Adrenal gland (tissue), 9 donors: ENCODE measurements at regions not wholly inside any gene's neighbourhood (a gene's known extent, or its start where the extent isn't known, plus 50 kb on each side); places are given as distances from the start of the nearest gene placed in this dataset.

Experiments
- DNase-seq, 7 donors: peaks; one replicate each; pipeline ENCODE4 v3.0.0-alpha.2; 2019 to 2020
- H3K27ac ChIP-seq, 5 donors: fragments of 200-600 bp; sonication (generic) in 4 of 5; 1 replicate in 3 of 5; 2 replicates in 2 of 5; pipeline versions ENCODE4 v1.5.1 to v1.8.0; 2016 to 2020; ENCODE audit warnings: mild to moderate bottlenecking in 1 of 5
- H3K27me3 ChIP-seq: fragments of 200-600 bp; 2 replicates; pipeline ENCODE4 v1.8.0; 2021
- H3K36me3 ChIP-seq, 2 donors: fragments of 200-600 bp; replicated peaks in 1 of 2; 1 replicate in 1 of 2; 2 replicates in 1 of 2; pipeline versions ENCODE4 v1.5.1 to v1.8.0; 2018 to 2022
- H3K4me1 ChIP-seq, 2 donors: fragments of 200-600 bp; replicated peaks in 1 of 2; 1 replicate in 1 of 2; 2 replicates in 1 of 2; pipeline versions ENCODE4 v1.5.1 to v1.8.0; 2018 to 2021
- H3K4me3 ChIP-seq, 4 donors: fragments of 200-600 bp; sonication (generic) in 3 of 4; one replicate each; pipeline ENCODE4 v1.5.1; 2016 to 2018
- H3K9me3 ChIP-seq, 3 donors: fragments of 200-600 bp; sonication (generic) in 1 of 3; replicated peaks in 1 of 3; 1 replicate in 2 of 3; 2 replicates in 1 of 3; pipeline versions ENCODE4 v1.5.1 to v1.8.0; 2016 to 2021
- POLR2A ChIP-seq, 2 donors: fragments of 450-650 bp; IDR thresholded peaks; one replicate each; pipeline ENCODE4 v1.6.1; 2017; ENCODE audit warnings: antibody characterized with exemption in 2 of 2, mild to moderate bottlenecking in 2 of 2, moderate library complexity in 1 of 2
- whole genome bisulfite sequencing, 4 donors: extraction: QIAGEN DNeasy Blood & Tissue Kit in 2 of 4; methylation state at CpG; one replicate each; pipeline versions ENCODE4 v1.1.5 to v1.1.7; 2013 to 2017; 5-methylcytosine and 5-hydroxymethylcytosine counted together
- intact Hi-C, 2 donors: fragments of 100-400 bp; cut with DNase I; formaldehyde crosslinking; loops; one replicate each; pipeline versions ENCODE4 v1.14.1 to v1.15.0; 2022 to 2023
- TF ChIP-seq, protein P1 (sequence below), 6 experiments: fragments of 450-650 bp in 4 of 6; fragments of 200-600 bp in 2 of 6; sonication (generic) in 1 of 6; IDR thresholded peaks; 1 replicate in 5 of 6; 2 replicates in 1 of 6; pipeline versions ENCODE4 v1.5.1 to v1.8.0; 2016 to 2021; ENCODE audit warnings: antibody characterized with exemption in 6 of 6, mild to moderate bottlenecking in 2 of 6, moderate library complexity in 1 of 6
- donor health status: healthy with polysubstance abuse.
- donor health status: Bipolar disorder and iron deficiency.
- donor health status: DM: yes; HTN: yes; CAD: no.
- donor health status: DM: no; HTN: no; CAD: no.
- donor health status: DM: no; HTN: no; CAD: no.

DNA sequence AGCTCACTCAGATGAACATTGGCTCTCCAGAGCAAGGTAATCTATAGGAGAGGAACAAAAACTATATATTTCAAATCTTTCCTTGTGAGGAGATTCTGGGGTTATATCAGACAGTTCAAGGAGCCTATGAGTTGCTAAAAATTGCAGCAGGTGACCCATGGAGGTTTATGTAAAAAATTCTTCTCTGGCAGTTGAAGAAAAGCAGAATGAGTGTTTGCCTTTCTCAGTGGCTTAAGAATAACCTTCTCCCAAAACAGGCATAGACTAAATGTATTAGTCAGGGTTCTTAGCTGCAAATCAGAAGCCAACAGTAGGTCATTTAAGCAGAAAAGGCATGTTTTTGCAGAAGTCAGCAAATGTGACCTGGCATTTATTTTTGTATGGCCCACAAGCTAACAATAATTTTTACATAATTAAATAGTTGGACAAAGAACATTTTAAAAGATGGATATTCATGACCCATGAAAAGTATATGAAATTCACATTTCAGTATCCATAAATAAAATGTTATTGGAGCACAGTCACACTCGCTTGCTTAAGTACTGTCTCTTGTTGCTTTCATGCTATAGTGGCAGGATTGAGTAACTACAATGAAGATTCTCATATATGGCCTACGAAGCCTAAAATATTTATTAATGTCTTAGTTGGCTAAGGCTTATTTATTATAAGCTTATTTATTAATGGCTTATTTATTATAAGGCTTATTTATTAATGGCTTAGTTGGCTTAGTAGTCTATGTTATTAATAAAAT lies 93.4 kb upstream of the TLK1 start:
- intact Hi-C loops: no loop called here
- no peak for TF ChIP-seq POLR2A (IDR thresholded peaks at IDR 0.05)
- TF ChIP-seq, protein P1, sequence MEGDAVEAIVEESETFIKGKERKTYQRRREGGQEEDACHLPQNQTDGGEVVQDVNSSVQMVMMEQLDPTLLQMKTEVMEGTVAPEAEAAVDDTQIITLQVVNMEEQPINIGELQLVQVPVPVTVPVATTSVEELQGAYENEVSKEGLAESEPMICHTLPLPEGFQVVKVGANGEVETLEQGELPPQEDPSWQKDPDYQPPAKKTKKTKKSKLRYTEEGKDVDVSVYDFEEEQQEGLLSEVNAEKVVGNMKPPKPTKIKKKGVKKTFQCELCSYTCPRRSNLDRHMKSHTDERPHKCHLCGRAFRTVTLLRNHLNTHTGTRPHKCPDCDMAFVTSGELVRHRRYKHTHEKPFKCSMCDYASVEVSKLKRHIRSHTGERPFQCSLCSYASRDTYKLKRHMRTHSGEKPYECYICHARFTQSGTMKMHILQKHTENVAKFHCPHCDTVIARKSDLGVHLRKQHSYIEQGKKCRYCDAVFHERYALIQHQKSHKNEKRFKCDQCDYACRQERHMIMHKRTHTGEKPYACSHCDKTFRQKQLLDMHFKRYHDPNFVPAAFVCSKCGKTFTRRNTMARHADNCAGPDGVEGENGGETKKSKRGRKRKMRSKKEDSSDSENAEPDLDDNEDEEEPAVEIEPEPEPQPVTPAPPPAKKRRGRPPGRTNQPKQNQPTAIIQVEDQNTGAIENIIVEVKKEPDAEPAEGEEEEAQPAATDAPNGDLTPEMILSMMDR (IDR thresholded peaks at IDR 0.05): no peak
- Histone ChIP-seq H3K27ac (no peak overlapping the region), H3K4me1 (no peaks in the 10 kb centered on the region), H3K27me3 (no peaks in the 10 kb centered on the region), H3K9me3 (no peaks in the 10 kb centered on the region), H3K4me3 (no peak overlapping the region), H3K36me3 (no peaks in the 10 kb centered on the region)
- 88 to 97% (median 92%) methylated on average over 2 of the region's 2 CpGs for WGBS, 4 donors
- no peak for DNase-seq

DNA sequence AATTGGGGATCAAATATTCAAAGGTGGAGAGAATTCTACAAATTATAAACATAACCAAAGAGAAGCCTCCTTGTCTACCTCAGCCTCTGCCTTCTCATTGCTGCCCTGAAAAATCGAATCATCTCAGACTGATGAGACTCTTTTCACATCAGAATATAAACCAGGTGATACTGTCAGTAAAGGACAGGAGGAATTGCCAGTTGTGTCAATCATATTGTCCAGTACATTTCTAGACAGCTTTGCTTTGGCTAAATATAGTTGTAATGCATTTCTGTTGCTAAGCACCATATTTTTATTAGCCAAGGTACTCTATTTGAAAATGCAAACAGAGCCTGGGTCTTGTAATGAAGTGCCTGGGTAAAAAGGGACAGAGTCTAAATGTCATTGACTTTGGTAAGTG lies 92.6 kb upstream of the TLK1 start:
- TF ChIP-seq, protein P1 (IDR thresholded peaks at IDR 0.05): no peak
- no peak for TF ChIP-seq POLR2A (IDR thresholded peaks at IDR 0.05)
- no peak for DNase-seq
- no peak overlapping the region for H3K27ac ChIP-seq
- no peaks in the 10 kb centered on the region for H3K27me3 ChIP-seq
- intact Hi-C loops: no loop called here
- 73 to 88% (median 81%) methylated on average over 1 of the region's 1 CpG for WGBS, 4 donors
- no peaks in the 10 kb centered on the region for H3K9me3 ChIP-seq
- H3K36me3 ChIP-seq: no peaks in the 10 kb centered on the region
- no peak overlapping the region for H3K4me3 ChIP-seq
- no peaks in the 10 kb centered on the region for H3K4me1 ChIP-seq

DNA sequence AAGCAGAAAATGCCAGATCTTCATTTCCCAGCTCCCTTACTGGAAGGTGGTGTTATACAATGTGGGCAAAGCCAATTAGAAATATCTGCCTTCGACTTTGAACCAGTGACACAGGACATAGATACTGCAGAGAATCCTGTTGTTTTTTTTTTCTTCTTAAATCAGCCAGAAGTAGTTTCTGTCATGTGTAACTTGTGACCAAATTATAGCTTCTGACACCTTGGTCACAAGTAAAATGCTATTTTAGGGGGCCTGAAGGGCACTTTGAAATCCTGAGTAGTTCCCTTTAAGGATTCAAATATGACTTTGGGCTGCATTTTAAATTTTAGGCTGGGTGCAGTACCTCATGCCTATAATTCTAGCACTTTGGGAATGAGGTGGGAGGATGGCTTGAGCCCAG lies 89.0 kb upstream of the TLK1 start:
- TF ChIP-seq, protein P1 (IDR thresholded peaks at IDR 0.05): no peak
- TF ChIP-seq POLR2A (IDR thresholded peaks at IDR 0.05): no peak
- DNase-seq: no peak
- Histone ChIP-seq H3K27me3 (no peaks in the 10 kb centered on the region), H3K36me3 (no peaks in the 10 kb centered on the region), H3K4me1 (no peaks in the 10 kb centered on the region), H3K27ac (no peak overlapping the region), H3K4me3 (no peak overlapping the region), H3K9me3 (no peaks in the 10 kb centered on the region)
- intact Hi-C loops: no loop called here
- 76 to 94% (median 88%) methylated on average over 1 of the region's 1 CpG for WGBS, 4 donors

DNA sequence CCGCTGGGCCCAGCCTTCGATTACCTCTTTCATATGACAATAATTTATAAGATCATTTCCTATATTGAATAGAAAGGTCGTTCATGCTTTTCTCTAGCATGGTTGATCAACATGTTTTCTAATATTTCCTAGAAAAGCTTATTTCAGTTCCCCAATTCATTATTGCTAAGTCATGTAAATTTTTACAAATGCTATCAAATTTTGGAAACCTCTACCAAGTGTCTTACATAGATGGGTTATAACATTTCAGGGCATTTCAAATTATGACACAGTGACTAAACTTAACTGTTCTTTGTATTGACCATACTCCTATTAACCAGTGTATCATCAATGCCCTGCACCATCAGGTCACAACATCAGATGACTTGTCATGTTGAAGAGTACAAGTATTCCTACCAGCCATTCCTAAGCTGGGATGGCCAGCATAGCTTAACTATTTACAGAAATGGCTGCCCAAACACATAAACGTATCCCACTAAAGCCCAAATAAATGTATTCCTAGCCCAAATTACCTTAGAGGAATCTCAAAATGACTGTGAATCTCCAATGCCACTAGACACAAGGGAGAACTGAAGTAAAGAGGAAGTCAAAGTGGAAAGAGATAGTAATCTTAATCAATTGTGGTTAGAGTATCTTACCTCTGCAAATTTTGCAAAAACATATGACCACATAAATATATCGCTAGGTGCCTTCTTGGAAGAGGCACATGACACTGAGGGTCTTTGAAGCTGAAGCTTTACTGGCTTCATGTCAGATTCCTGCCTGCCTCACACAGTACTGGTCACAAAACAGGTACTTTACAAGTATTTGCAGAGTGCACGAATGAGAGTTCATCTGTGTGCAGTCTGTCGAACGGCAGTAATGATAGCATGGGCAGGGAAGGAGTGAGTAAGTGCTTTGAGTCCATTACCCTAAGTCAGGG lies 87.3 kb upstream of the TLK1 start:
- H3K9me3 ChIP-seq: no peaks in the 10 kb centered on the region
- no peak for DNase-seq
- no peaks in the 10 kb centered on the region for H3K4me1 ChIP-seq
- intact Hi-C loops: no loop called here
- no peak overlapping the region for H3K4me3 ChIP-seq
- 70 to 83% (median 75%) methylated on average over 8 of the region's 8 CpGs for WGBS, 4 donors
- H3K27ac ChIP-seq: no peak overlapping the region
- H3K27me3 ChIP-seq: no peaks in the 10 kb centered on the region
- H3K36me3 ChIP-seq: no peaks in the 10 kb centered on the region
- TF ChIP-seq, protein P1 (IDR thresholded peaks at IDR 0.05): no peak
